Naive thymus-derived CD4-positive, alpha-beta T cell (primary cell): ENCODE measurements at regions not wholly inside any gene's neighbourhood (a gene's known extent, or its start where the extent isn't known, plus 50 kb on each side); places are given as distances from the start of the nearest gene placed in this dataset.

ENCODE experiments used
- ATAC-seq: fragments of 150-1000 bp; cut with Tn5 transposase; 2 replicates; pipeline ENCODE4 v1.10.0; 2021; ENCODE audit warnings: mild to moderate bottlenecking, moderate library complexity
- CTCF ChIA-PET: fragments of 350-600 bp; sonication (Branson Sonifier 250); formaldehyde crosslinking; loops from one replicate; lab custom pipeline; 2021; ENCODE audit warnings: antibody characterized with exemption; lab: Charles Lee
- POLR2A ChIA-PET: fragments of 350-600 bp; sonication (Branson Sonifier 250); formaldehyde crosslinking; loops from one replicate; lab custom pipeline; 2021; ENCODE audit warnings: antibody characterized with exemption, inconsistent platforms; lab: Charles Lee
- DNase-seq, 9 donors: peaks; one replicate each; pipeline versions ENCODE4 v3.0.0 to v3.0.0-alpha.2; 2020 to 2022; ENCODE audit warnings: mixed read lengths in 1 of 9
- H3K27ac ChIP-seq: one replicate; pipeline ENCODE4 v1.7.0; 2013; ENCODE audit warnings: mild to moderate bottlenecking, low read depth, low read length, moderate library complexity
- H3K27me3 ChIP-seq, 2 donors: one replicate each; pipeline ENCODE4 v1.7.0; 2013; ENCODE audit warnings: low read length in 2 of 2, mild to moderate bottlenecking in 2 of 2, moderate library complexity in 2 of 2; ENCODE audit not compliant: control insufficient read depth in 2 of 2, insufficient read depth in 2 of 2
- H3K36me3 ChIP-seq, 3 experiments: 1 replicate in 2 of 3; 2 replicates in 1 of 3; pipeline ENCODE4 v1.7.0; 2013; ENCODE audit warnings: low read length in 3 of 3, mild to moderate bottlenecking in 3 of 3, moderate library complexity in 1 of 3; ENCODE audit not compliant: insufficient read depth in 3 of 3, control insufficient read depth in 2 of 3
- H3K4me1 ChIP-seq, 2 donors: one replicate each; pipeline ENCODE4 v1.7.0; 2013; ENCODE audit warnings: low read length in 2 of 2, mild to moderate bottlenecking in 2 of 2, moderate library complexity in 1 of 2; ENCODE audit not compliant: control insufficient read depth in 2 of 2, insufficient read depth in 2 of 2
- H3K4me3 ChIP-seq: 2 replicates; pipeline ENCODE4 v1.7.0; 2013; ENCODE audit warnings: mild to moderate bottlenecking, low read length
- H3K9me3 ChIP-seq, 3 experiments: 1 replicate in 2 of 3; 2 replicates in 1 of 3; pipeline ENCODE4 v1.7.0; 2013; ENCODE audit warnings: low read length in 3 of 3; ENCODE audit not compliant: control insufficient read depth in 2 of 3
- H3K27ac Mint-ChIP-seq, 9 donors: one replicate each; pipeline ENCODE4 v1.8.0; 2020 to 2022; ENCODE audit warnings: mixed read lengths in 9 of 9, mild to moderate bottlenecking in 8 of 9, moderate library complexity in 5 of 9, inconsistent platforms in 2 of 9
- H3K27me3 Mint-ChIP-seq, 5 donors: one replicate each; pipeline ENCODE4 v1.8.0; 2021 to 2022; ENCODE audit warnings: mixed read lengths in 5 of 5, mild to moderate bottlenecking in 1 of 5
- H3K36me3 Mint-ChIP-seq, 5 donors: one replicate each; pipeline ENCODE4 v1.8.0; 2020 to 2022; ENCODE audit warnings: mixed read lengths in 5 of 5, mild to moderate bottlenecking in 3 of 5, inconsistent platforms in 1 of 5
- H3K4me1 Mint-ChIP-seq, 7 donors: one replicate each; pipeline ENCODE4 v1.8.0; 2020 to 2022; ENCODE audit warnings: mixed read lengths in 7 of 7, mild to moderate bottlenecking in 3 of 7, inconsistent platforms in 1 of 7
- H3K4me3 Mint-ChIP-seq, 10 donors: one replicate each; pipeline ENCODE4 v1.8.0; 2020 to 2022; ENCODE audit warnings: mild to moderate bottlenecking in 10 of 10, mixed read lengths in 10 of 10, moderate library complexity in 6 of 10, inconsistent platforms in 2 of 10
- H3K9me3 Mint-ChIP-seq, 11 donors: one replicate each; pipeline ENCODE4 v1.8.0; 2020 to 2022; ENCODE audit warnings: mixed read lengths in 11 of 11, mild to moderate bottlenecking in 4 of 11, inconsistent platforms in 1 of 11, moderate library complexity in 1 of 11
- intact Hi-C, 2 donors: fragments of 100-400 bp; cut with micrococcal nuclease; formaldehyde crosslinking; loops; one replicate each; pipeline ENCODE4 v1.15.1; 2023

GRCh38 chrY:20968237-20968636 lies 212.3 kb downstream of the RPS4Y2 start:
- Histone ChIP-seq H3K9me3 (no peaks in the 10 kb centered on the region), H3K4me3 (no peak overlapping the region), H3K27ac (no peak overlapping the region), H3K36me3 (no peaks in the 10 kb centered on the region), H3K27me3 (no peaks in the 10 kb centered on the region), H3K4me1 (no peaks in the 10 kb centered on the region)
- POLR2A ChIA-PET = interaction anchor here (0.5 to 2.3 kb wide), 6 partner anchors 18 to 291 kb away, joined by 3 to 13 read pairs (median 3); no protein-coding TSS in a partner anchor
- Mint-ChIP-seq H3K27me3 (no peaks in the 10 kb centered on the region), H3K4me1 (peaks cover 0 to 14% (median 0%) of the 10 kb centered on the region in 7 donors), H3K36me3 (peaks cover 0 to 12% (median 0%) of the 10 kb centered on the region in 5 donors), H3K4me3 (no peak overlapping the region), H3K27ac (peak overlapping the region in 1 of 9 donors; percentile 69), H3K9me3 (peaks cover 0 to 10% (median 0%) of the 10 kb centered on the region in 11 donors)
- CTCF ChIA-PET = interaction anchor here (0.6 to 1.6 kb wide), 11 partner anchors 61 to 1447 kb away, joined by 3 to 6 read pairs (median 3); no protein-coding TSS in a partner anchor
- DNase-seq (no peak), ATAC-seq (no peak)
- intact Hi-C loops = loop anchor here (1.0 to 10.0 kb wide), 8 partner anchors 105 to 393 kb away; partner anchors contain the start of gene EIF1AY (in 1 of the 2)

GRCh38 chrY:20971371-20971770 lies 215.5 kb downstream of the RPS4Y2 start:
- H3K36me3 ChIP-seq = no peaks in the 10 kb centered on the region
- intact Hi-C loops = no loop called here

GRCh38 chrY:20986037-20986436 lies 230.1 kb downstream of the RPS4Y2 start:
- Histone ChIP-seq H3K27me3 (no peaks in the 10 kb centered on the region), H3K4me3 (no peak overlapping the region), H3K9me3 (no peaks in the 10 kb centered on the region), H3K27ac (no peak overlapping the region), H3K4me1 (peaks cover 0 to 14% of the 10 kb centered on the region in 2 donors), H3K36me3 (no peaks in the 10 kb centered on the region)
- H3K27ac Mint-ChIP-seq = no peak overlapping the region
- ChIA-PET CTCF (no interaction called here), POLR2A (no interaction called here)
- no peak overlapping the region for H3K4me3 Mint-ChIP-seq
- intact Hi-C loops = loop anchor here in 1 of 2 donors (10.0 kb wide), 1 partner anchor 99 kb away; no protein-coding TSS in a partner anchor
- H3K36me3 Mint-ChIP-seq = peaks cover 0 to 4% (median 0%) of the 10 kb centered on the region in 5 donors
- no peak for ATAC-seq
- peaks cover 0 to 17% (median 12%) of the 10 kb centered on the region in 7 donors for H3K4me1 Mint-ChIP-seq
- H3K9me3 Mint-ChIP-seq = no peaks in the 10 kb centered on the region
- no peak for DNase-seq
- peaks cover 0 to 2% (median 0%) of the 10 kb centered on the region in 5 donors for H3K27me3 Mint-ChIP-seq

More at GRCh38 chrY:20971371-20971770, 215.5 kb downstream of the RPS4Y2 start:
- Mint-ChIP-seq H3K36me3 (peaks cover 0 to 3% (median 0%) of the 10 kb centered on the region in 5 donors), H3K9me3 (no peaks in the 10 kb centered on the region), H3K4me3 (no peak overlapping the region), H3K27ac (no peak overlapping the region), H3K27me3 (no peaks in the 10 kb centered on the region), H3K4me1 (peaks cover 0 to 17% (median 0%) of the 10 kb centered on the region in 7 donors)
- H3K4me1 ChIP-seq = no peaks in the 10 kb centered on the region
- ATAC-seq = no peak
- H3K9me3 ChIP-seq = no peaks in the 10 kb centered on the region
- no peak overlapping the region for H3K27ac ChIP-seq
- DNase-seq = no peak
- ChIA-PET CTCF (no interaction called here), POLR2A (interaction anchor here (0.7 kb wide), 1 partner anchor 100 kb away, joined by 3 read pairs; no protein-coding TSS in a partner anchor)
- H3K4me3 ChIP-seq = no peak overlapping the region
- H3K27me3 ChIP-seq = no peaks in the 10 kb centered on the region

- H3K27ac Mint-ChIP-seq = peak overlapping the region in 5 of 9 donors; percentile 82 to 94 (median 87)
- no peaks in the 10 kb centered on the region for H3K27me3 Mint-ChIP-seq
- Histone ChIP-seq H3K36me3 (no peaks in the 10 kb centered on the region), H3K9me3 (no peaks in the 10 kb centered on the region), H3K27ac (no peak overlapping the region), H3K4me1 (peaks cover 5 to 26% of the 10 kb centered on the region in 2 donors), H3K27me3 (no peaks in the 10 kb centered on the region), H3K4me3 (no peak overlapping the region)
- no peaks in the 10 kb centered on the region for H3K9me3 Mint-ChIP-seq
- intact Hi-C loops = loop anchor here (2.0 to 10.0 kb wide), 3 partner anchors 45 to 415 kb away; partner anchors contain the start of gene EIF1AY (in 1 of the 2)
- peak overlapping the region in 5 of 10 donors; percentile 59 to 83 (median 73) for H3K4me3 Mint-ChIP-seq
- no peak for ATAC-seq
- ChIA-PET POLR2A (interaction anchor here (0.6 kb wide), 1 partner anchor 690 kb away, joined by 3 read pairs; no protein-coding TSS in a partner anchor), CTCF (no interaction called here)
- H3K4me1 Mint-ChIP-seq = peaks cover 0 to 25% (median 16%) of the 10 kb centered on the region in 7 donors
- H3K36me3 Mint-ChIP-seq = peaks cover 0 to 4% (median 0%) of the 10 kb centered on the region in 5 donors
- no peak for DNase-seq
Observed at GRCh38 chrY:20990123-20990522, 234.2 kb downstream of the RPS4Y2 start.

- Mint-ChIP-seq H3K9me3 (no peaks in the 10 kb centered on the region), H3K4me3 (peak overlapping the region in 5 of 10 donors; percentile 59 to 83 (median 73)), H3K36me3 (peaks cover 0 to 6% (median 0%) of the 10 kb centered on the region in 5 donors), H3K4me1 (peaks cover 0 to 25% (median 16%) of the 10 kb centered on the region in 7 donors), H3K27ac (peak overlapping the region in 5 of 9 donors; percentile 82 to 94 (median 87)), H3K27me3 (no peaks in the 10 kb centered on the region)
- intact Hi-C loops = loop anchor here (2.0 to 10.0 kb wide), 3 partner anchors 44 to 416 kb away; partner anchors contain the start of gene EIF1AY (in 1 of the 2)
- Histone ChIP-seq H3K27ac (peak overlapping the region; percentile 63), H3K4me3 (peak overlapping the region; percentile 53), H3K9me3 (no peaks in the 10 kb centered on the region), H3K36me3 (no peaks in the 10 kb centered on the region), H3K4me1 (peaks cover 5 to 23% of the 10 kb centered on the region in 2 donors), H3K27me3 (no peaks in the 10 kb centered on the region)
- peak in 1 of 9 donors; percentile 43 for DNase-seq
- ATAC-seq = peak; percentile 87
- ChIA-PET POLR2A (interaction anchor here (0.7 to 1.6 kb wide), 5 partner anchors 22 to 190 kb away, joined by 3 to 5 read pairs (median 5); no protein-coding TSS in a partner anchor), CTCF (no interaction called here)
Observed at GRCh38 chrY:20990869-20991548, 235.1 kb downstream of the RPS4Y2 start.

GRCh38 chrY:20997355-20997754 lies 241.4 kb downstream of the RPS4Y2 start:
- H3K9me3 Mint-ChIP-seq = no peaks in the 10 kb centered on the region
- intact Hi-C loops = loop anchor here in 1 of 2 donors (10.0 kb wide), 2 partner anchors 187 to 423 kb away; partner anchors contain the start of gene EIF1AY
- no peaks in the 10 kb centered on the region for H3K36me3 ChIP-seq

More at GRCh38 chrY:20997355-20997754, 241.4 kb downstream of the RPS4Y2 start:
- DNase-seq (no peak), ATAC-seq (no peak)
- Histone ChIP-seq H3K9me3 (no peaks in the 10 kb centered on the region), H3K4me3 (no peak overlapping the region), H3K4me1 (no peaks in the 10 kb centered on the region), H3K27me3 (no peaks in the 10 kb centered on the region), H3K27ac (no peak overlapping the region)
- POLR2A ChIA-PET = interaction anchor here (0.7 kb wide), 1 partner anchor 139 kb away, joined by 3 read pairs; no protein-coding TSS in a partner anchor
- peaks cover 0 to 2% (median 0%) of the 10 kb centered on the region in 5 donors for H3K36me3 Mint-ChIP-seq
- CTCF ChIA-PET = no interaction called here
- H3K4me1 Mint-ChIP-seq = peaks cover 0 to 42% (median 4%) of the 10 kb centered on the region in 7 donors
- peak overlapping the region in 3 of 9 donors; percentile 15 to 62 (median 41) for H3K27ac Mint-ChIP-seq
- no peaks in the 10 kb centered on the region for H3K27me3 Mint-ChIP-seq
- H3K4me3 Mint-ChIP-seq = peak overlapping the region in 1 of 10 donors; percentile 60
